GM19025 (cell line): ENCODE measurements at regions not wholly inside any gene's neighbourhood (a gene's known extent, or its start where the extent isn't known, plus 50 kb on each side); places are given as distances from the start of the nearest gene placed in this dataset.

Source experiments
- ATAC-seq: cut with Tn5 transposase; IDR thresholded peaks from one replicate; pipeline ENCODE4 v1.9.1; 2021; ENCODE audit warnings: mild to moderate bottlenecking, low read depth, moderate library complexity; ENCODE audit not compliant: unreplicated experiment

DNA sequence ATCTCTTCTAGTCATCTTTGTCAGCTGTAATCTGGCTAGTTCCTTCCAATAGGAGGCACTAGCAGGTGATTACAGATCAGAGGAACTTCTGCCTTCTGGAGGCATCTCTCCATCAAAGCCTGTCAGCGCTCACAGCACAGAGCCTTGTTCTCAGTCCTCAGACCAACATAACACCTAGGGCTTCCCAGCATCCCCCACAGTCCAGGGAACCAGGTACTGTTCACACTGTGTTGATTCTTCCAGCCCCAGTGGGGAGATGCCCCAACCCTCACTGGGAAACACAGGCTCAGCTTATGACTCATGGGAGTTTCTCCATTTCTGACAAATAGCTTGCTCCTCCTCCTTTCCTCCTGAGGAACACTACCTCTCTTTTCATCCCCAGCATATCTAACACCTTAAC, 601.7 kb downstream of the CBLN2 start:
- no peak for ATAC-seq

DNA sequence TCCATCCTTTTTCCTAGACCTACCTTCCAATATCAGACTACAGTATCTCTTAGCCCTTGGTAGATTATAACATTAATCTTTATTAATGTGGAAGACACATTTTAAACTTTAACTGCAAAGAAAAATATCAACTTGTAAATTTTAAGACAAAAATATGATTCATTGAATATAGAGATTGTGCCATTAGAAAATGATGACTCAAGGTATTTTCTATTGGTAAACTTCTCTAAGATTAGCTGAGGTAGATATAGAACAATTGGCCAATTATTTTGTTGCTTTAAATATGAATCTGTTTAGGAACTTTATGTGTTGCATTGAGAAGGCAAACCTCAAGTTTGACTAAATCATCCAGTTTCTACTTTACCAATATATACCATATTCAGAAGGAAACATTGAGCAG, 604.7 kb downstream of the CBLN2 start:
- ATAC-seq: no peak

DNA sequence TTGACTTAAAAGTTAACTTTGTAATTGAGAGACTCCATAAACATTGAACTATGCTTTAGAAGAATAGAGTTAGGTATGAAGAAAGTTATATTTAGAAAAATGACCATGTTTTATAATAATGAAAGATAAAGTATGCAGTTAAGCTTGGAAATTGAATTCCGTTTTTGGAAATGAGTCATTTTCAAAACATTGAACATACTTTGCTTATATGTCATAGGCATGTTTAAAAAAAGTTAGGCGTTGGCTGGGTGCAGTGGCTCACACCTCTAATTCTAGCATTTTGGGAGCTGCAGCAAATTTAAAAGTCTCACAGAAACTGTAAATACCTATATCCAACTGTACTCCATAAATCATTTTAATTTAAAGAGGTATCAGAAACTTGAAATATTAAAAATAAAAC, 607.4 kb downstream of the CBLN2 start:
- ATAC-seq: no peak

DNA sequence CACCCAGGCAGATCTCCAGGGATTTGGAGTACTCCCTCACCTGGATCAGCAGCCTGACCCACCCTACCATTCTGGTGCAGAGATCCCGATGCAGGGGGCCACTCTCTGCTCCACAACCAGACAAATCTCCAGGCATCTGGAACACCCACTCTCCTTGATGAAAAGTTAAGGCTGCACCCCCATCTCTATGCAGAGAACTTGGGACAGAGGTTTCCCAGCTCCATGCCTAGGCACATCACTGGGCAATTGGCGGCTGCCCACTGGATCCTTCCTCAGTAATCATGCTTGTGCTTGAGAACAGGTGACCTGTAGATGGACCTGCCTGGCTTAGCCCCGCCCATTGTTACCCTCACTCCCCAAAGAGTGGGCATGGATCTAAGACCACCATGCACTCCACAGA, 624.9 kb downstream of the CBLN2 start:
- no peak for ATAC-seq

DNA sequence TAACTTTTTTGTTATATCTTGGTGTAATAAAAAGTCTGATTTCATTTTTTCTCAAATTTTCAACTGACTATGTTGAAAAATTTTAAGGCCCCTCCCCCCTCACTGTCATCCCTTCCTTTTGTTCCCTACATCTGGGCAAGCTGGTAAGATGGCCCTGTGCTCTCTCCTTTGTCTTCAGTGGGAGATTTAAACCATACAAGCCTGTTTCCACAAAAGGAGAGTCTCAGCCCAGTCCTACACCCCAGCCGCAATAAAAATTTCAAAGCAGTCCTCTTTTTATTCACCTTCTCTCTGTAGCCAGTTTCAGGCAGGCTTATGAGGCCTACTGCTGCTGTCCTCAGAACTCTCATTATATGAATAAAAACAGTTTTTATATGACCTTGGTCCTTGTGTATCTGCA, 630.5 kb downstream of the CBLN2 start:
- ATAC-seq: no peak

DNA sequence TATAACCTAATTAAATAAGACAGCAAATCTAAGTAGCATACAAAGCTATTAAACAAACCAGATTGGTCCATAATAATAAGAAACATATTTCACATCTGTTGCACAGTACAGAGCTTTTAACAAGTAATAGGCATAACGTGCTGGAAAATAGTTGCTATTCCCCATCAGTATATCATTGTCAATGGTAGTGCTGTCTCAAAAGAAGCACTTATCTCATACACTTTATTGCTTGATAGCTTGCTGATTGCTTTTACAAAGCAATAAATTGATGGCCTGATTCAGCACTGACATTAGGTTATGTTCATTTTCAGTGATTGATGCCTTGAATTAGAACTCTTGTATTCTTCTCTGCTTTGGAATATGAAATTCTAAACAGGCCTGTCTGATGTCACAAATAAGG, 641.7 kb downstream of the CBLN2 start:
- ATAC-seq: no peak

DNA sequence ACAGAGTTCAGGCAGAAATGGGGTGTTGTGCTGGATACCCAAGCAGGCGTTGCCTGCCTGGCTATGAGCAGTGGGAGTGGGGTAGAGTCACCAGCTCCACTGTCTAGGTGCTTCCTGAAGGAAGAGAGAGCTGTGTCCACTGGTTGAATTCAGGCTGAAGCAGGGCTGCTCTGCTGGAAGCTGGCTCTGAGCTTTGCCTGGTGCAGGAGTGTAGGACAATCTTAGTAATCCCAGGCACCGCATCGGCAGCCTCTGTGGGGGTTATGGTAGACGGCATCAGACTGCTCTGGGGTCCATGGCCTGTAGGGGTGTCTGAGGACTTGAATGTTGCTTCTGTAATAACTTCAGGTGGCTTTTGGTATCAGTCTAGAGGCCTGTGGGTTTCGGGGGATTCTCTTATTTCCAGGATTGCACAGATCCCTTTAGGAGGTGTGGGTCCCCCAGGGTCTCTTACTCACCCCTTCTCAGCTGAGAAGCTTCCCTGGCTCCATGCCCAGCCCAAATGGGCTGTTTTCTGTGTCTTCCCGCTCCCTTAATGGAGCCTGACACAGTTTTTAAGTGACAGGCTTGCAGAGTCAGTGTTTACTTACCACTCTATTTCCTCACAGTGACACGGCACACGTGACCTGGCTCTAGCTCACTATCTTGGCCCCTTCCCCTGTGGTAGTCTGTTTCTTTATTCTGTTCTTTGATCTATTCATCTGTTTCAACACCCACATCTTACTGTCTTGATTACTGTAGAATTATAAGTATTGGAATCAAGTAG, 644.3 kb downstream of the CBLN2 start:
- ATAC-seq: no peak

DNA sequence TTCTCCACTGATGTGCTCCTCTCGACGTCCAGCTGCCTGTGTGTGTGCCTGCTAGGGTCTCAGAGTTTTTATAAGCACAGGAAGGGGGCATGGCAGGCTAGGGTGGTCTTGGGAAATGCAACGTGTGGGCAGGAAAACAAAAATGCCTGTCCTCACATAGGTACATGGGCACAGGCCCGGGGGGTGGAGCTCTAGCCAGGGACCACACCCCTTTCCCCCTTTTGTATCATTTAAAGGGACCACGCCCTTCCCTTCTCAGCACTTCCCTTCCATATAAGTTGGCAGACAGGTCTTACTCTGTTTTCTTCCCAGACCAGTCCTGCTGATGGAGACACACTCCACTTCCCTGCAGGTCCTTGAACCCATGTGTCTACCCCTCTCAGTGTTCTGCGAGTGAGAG, 645.0 kb downstream of the CBLN2 start:
- no peak for ATAC-seq

DNA sequence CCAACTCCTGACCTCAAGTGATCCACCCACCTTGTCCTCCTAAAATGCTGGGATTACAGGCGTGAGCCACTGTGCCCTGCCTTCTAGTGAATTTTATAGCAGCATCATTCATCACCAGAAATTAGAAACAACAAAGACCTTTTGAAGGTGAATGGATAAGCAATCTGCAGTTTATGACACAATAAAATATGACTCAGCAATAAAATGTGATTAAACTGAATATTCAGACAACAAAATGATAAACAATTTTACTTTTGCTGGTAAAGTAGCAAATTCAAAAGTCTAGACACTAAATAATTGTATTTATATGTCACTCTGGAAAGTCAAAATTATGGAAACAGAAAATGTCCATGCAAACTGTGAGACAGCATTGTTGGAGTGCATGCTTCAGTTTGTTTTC, 656.6 kb downstream of the CBLN2 start:
- ATAC-seq: no peak

DNA sequence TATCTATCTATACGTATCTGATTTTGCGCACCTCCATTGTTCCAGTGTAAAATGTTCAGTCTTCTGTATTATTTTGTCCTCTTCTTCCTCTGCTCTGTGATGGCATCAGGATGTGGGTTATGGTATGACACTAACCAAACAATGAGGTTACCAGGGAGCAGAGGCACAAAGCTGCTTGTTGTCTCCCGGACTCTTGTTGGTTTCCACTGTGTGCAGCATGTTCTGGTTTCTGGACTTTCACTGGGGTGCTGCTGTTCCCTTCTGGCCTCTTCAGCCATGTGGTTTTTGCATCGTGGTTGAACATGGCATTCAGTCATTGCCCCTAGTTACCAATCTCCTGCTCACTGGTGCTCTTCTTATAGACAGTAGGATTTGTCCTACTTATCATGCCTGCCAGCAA, 665.9 kb downstream of the CBLN2 start:
- no peak for ATAC-seq

DNA sequence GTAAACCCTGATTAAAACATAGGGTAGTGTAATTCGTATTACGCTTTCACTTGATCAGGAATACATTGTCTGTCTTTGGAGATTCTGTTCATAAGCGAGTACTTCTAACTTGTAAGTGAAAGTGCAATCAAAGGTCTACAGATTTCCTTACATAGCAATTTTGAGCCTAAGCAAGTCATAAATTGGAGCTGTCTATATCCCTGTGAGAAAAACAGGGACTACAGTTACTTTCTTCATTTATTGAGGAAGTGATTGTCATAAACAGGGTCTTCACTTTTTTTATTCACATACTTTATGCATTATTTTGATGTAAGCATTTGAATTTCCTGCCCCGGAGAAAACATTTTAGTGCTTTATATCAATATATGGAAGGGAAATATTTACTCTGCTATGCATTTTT, 670.4 kb downstream of the CBLN2 start:
- ATAC-seq: no peak

DNA sequence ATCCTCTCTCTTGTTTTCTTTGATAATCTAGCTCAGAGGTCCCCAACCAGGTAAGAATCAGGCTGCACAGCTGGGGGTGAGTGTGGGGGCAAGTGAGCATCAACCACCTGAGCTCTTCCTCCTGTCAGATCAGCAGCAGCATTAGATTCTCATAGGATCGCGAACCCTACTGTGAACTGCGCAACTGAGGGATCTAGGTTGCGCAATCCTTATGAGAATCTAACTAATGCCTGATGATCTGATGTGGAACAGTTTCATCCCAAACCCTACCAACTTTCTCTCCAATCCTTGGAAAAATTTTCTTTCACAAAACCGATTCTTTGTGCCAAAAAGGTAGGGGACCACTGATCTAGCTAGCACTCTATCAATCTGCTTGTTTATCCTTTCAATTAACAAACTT, 678.3 kb downstream of the CBLN2 start:
- no peak for ATAC-seq

DNA sequence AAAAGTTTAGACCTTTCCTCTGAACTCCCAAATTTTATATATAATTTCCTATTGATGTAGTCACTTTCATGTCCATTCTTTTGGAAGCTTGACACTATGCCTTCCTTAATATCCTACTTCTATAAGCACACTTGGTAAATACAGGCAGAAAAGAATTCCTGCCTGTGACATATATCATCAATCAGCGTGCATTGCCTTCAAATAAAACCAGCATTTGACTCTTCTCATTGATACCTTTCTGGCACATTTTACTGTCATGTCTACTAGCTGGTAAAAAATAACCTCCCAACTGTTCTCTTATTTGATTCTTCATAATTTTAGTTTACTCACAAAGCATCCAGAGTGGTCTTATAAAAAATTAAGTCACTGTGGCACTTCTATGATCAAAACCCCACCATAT, 693.5 kb downstream of the CBLN2 start:
- ATAC-seq: no peak

DNA sequence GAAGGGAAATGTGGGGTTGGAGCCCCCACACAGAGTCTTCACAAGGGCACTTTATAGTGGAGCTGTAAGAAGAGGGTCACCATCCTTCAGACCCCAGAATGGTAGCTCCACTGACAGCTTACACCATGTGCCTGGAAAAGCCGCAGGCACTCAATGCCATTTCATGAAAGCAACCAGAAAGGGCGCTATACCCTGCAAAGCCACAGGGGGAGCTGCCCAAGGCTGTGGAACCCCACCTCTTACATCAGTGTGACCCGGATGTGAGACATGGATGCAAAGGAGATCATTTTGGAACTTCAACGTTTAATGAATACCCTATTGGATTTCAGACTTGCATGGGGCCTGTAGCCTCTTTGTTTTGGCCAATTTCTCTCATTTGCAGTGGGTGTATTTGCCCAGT, 694.7 kb downstream of the CBLN2 start:
- ATAC-seq: no peak

DNA sequence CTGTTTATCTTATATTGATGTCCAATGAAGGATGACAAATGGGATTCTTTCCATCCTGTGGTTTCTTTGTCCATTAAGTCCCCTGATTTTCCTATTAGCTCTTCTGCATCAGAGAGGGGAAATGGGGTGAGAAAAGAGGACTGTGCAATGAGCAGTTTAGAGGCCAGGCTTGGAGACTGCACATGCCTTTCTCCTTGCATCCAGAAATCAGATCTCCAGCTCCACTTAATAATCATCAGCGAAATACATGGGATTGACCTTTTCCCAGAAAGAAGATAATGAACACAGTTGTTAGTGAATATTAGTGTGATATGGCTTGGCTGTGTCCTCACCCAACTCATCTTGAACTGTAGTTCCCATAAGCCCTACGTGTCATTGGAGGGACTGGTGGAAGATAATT, 697.4 kb downstream of the CBLN2 start:
- ATAC-seq: no peak

DNA sequence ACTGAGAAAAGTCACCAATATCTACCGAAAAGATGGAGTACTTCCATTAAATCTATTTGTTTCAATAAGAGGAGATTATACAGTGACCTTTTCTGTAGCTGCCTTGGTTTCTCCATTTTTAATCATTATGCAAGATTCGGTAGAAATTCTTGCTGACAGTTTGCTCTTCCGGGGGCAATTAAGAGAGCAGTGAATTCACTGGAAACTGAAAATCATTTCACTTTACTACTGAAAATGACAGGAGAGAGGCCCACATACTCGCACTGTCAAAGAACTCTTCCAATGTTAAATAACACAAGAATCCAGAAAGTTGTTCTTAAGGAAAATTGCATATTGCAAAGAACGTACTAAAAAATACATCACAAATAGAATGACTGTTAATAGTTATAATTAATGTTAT, 699.3 kb downstream of the CBLN2 start:
- ATAC-seq: no peak

DNA sequence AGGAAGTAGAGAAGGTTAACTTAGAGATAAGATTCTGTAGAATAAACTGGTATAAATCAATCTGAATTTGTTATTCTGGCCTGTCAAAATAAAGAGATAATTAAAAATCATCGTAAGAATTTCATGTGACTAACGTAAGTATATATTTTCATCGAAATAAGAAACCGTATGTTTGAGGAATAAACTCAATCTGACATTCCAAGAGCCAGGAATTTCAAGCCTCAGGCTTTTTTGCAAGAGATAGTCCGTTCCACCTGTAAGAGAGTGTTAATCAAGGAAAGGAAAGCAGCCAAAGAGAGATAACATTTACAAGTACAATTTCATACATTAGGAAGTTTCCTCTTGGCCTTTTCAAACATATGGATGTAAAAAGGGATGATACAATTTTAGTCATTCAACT, 701.5 kb downstream of the CBLN2 start:
- ATAC-seq: no peak

DNA sequence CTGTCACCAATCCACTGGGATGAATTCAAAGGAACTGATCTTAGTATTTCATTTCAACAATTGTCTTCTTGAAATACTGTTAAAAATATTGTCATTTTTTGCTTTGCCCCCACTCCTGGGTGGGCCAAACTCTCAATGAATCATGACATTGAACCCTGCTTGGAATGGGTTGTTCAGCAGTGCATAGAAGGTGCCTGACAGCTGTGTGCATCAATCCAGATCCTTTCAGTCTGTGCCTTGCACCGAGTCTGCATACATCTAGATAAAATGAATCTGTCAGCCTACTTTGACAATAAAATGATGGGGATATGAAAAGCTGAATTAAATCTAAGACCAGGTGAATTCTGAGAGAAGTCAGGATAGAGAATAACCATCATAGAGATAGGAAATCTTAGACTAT, 706.6 kb downstream of the CBLN2 start:
- no peak for ATAC-seq

DNA sequence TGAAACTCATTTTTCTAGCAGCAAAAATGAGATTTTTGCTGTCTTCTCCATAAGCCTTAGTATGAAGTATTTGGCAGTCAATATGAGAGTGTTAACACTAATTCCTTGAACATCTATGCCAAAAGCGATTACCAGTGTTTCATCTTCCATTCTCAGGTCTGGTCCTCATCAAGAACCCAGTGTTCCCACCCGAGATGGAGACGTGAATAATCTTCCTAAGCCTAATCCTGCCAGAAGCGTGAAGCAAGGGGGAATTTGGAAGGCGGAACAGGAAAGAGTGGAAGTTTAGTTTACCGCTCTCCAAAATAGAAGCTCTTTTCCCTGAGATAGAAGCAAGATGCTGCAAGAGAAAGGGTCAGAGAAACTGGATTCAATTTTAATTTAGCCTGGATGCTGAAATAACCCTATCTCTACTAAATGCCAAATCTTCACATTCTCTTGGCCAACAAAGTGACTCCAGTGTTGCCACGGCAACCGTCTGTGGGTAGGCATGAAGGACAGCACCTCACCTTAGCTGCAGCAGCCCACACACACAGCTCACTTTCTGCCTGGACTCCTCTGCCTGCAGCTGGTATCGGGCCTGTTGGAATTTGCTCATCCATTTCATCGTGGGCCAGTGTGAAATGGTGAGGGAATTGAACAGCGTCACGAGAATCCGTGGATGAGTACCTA, 711.1 kb downstream of the CBLN2 start:
- ATAC-seq: no peak

DNA sequence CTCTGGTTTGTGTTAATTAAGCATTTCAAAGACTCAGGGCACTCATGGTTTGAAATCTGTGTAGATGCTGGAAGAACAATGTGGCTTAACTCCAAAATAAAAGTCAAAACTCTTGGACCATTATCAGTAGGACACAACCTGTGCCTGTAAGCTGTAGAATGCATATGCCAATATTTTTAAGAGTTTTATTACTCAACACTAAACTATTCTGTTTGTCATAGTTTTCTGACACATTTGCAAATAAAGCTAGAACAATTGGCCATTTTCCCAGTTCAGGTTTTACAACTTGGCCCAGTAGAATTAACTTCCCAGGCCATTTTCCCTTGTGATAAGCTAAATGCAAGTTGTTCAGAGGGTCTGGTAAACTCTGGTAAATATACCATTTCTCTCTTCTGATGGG, 713.1 kb downstream of the CBLN2 start:
- no peak for ATAC-seq

DNA sequence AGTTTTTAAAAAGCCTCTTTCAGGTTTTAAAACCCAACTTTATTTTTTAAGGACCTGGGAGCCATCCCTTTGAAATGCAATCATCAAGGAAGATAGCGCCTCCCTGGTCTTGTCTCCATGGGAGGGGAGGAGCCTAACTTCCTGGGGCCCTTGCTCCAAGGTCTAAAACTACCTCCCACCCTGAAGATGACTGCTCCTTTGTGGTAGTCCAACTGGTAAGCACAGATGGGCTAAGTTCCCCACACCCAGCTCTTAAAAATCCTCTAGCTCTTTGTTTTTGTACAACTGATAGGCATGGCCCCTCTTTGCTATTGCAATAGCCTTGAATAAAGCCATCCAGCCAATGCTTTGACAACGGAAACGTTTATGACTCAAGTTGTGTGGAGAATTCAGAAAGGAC, 716.8 kb downstream of the CBLN2 start:
- no peak for ATAC-seq

DNA sequence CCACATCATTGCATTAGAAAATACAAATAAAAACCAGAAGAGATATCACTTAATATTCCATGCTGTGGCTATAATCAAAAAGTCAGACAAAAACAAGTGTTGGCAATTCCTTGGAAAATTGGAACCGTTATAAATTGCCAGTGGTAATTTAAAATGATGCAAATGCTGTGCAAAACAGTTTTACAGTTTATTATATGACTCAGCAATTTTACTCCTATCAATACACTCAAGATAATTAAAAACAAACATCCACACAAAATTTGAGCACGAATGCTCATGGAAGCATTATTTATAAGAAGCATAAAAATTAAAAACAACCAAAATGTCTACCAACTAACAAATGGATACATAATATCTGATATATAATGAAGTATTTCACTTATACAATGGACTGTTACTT, 728.8 kb downstream of the CBLN2 start:
- no peak for ATAC-seq
